ENCODE measurements at regions not wholly inside any gene's neighbourhood (a gene's known extent, or its start where the extent isn't known, plus 50 kb on each side); places are given as distances from the start of the nearest gene placed in this dataset.

- TF ChIP-seq FOXM1 (IDR thresholded peaks at IDR 0.05; ENCODE audit: borderline replicate concordance, low read depth), result no peak
- no peak for TF ChIP-seq NFIC (IDR thresholded peaks at IDR 0.05)
- no peak for TF ChIP-seq YY1 (IDR thresholded peaks at IDR 0.05; ENCODE audit: low read depth)
- no peak for TF ChIP-seq ZBTB7A (IDR thresholded peaks at IDR 0.05; ENCODE audit: low read depth)
- TF ChIP-seq TAF1 (IDR thresholded peaks at IDR 0.05; ENCODE audit: low read depth), result no peak
- TF ChIP-seq EP300 (IDR thresholded peaks at IDR 0.05; ENCODE audit: borderline replicate concordance), result no peak
- no peak for TF ChIP-seq USF1 (IDR thresholded peaks at IDR 0.05)
- no peak for TF ChIP-seq CREB1 (IDR thresholded peaks at IDR 0.05; ENCODE audit: low read depth)
- TF ChIP-seq EGR1 (IDR thresholded peaks at IDR 0.05), result no peak
- no peak for TF ChIP-seq TCF12 (IDR thresholded peaks at IDR 0.05; ENCODE audit: low read depth)
- TF ChIP-seq MAX (IDR thresholded peaks at IDR 0.05), result no peak
- no peak for TF ChIP-seq TEAD4 (IDR thresholded peaks at IDR 0.05)
- TF ChIP-seq RAD21 (IDR thresholded peaks at IDR 0.05; ENCODE audit: low read depth), result no peak
- TF ChIP-seq, protein P1, sequence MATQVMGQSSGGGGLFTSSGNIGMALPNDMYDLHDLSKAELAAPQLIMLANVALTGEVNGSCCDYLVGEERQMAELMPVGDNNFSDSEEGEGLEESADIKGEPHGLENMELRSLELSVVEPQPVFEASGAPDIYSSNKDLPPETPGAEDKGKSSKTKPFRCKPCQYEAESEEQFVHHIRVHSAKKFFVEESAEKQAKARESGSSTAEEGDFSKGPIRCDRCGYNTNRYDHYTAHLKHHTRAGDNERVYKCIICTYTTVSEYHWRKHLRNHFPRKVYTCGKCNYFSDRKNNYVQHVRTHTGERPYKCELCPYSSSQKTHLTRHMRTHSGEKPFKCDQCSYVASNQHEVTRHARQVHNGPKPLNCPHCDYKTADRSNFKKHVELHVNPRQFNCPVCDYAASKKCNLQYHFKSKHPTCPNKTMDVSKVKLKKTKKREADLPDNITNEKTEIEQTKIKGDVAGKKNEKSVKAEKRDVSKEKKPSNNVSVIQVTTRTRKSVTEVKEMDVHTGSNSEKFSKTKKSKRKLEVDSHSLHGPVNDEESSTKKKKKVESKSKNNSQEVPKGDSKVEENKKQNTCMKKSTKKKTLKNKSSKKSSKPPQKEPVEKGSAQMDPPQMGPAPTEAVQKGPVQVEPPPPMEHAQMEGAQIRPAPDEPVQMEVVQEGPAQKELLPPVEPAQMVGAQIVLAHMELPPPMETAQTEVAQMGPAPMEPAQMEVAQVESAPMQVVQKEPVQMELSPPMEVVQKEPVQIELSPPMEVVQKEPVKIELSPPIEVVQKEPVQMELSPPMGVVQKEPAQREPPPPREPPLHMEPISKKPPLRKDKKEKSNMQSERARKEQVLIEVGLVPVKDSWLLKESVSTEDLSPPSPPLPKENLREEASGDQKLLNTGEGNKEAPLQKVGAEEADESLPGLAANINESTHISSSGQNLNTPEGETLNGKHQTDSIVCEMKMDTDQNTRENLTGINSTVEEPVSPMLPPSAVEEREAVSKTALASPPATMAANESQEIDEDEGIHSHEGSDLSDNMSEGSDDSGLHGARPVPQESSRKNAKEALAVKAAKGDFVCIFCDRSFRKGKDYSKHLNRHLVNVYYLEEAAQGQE (IDR thresholded peaks at IDR 0.05; ENCODE audit: low read depth), result no peak
- TF ChIP-seq CEBPB (IDR thresholded peaks at IDR 0.05), result no peak
Measured at GRCh38 chr10:8214587-8214986, 160.1 kb downstream of the GATA3 start.

DNA sequence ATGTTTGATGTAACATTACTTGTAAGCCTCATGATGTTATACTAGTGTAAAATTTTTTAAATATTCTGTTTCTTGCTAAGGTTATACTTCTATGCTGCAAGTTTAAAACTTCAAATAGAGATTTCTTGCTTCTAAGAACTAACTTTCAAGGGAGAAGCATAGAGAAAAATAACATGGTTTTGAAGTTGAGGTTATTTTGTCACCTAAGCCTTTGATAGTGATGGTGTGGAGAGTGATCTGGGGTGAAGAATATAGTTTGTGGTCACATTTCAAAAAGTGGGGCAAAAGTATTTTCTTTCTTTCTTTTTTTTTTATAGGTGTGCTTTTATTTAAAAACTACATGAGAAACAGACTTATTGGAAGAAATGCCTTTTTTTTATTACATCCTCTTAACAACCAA lies 162.4 kb downstream of the GATA3 start:
- no peak for TF ChIP-seq RAD21 (IDR thresholded peaks at IDR 0.05; ENCODE audit: low read depth)
- TF ChIP-seq NFIC (IDR thresholded peaks at IDR 0.05), result no peak
- no peak for TF ChIP-seq CREB1 (IDR thresholded peaks at IDR 0.05; ENCODE audit: low read depth)
- TF ChIP-seq TAF1 (IDR thresholded peaks at IDR 0.05; ENCODE audit: low read depth), result no peak

DNA sequence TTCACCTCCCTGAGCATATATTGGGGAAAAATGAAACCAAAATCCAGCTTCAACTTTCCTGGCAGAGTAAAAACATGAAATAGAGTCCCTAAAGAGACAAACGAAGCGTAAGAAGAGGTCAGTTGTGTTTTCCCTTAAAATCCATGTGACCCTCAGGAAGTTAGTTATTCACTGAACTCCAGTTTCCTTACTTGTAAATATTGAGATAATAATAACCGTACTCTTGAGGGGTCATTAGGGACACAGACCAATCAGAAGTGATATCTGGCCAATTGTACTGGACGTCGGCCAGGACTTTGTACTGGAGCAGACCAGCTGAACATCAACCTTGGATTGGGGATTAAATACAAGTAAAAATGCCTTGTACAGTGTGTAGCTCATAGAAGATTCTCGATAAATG lies 167.0 kb downstream of the GATA3 start:
- TF ChIP-seq ZBTB7A (IDR thresholded peaks at IDR 0.05; ENCODE audit: low read depth), result no peak

GRCh38 chr10:8224591-8224990 lies 170.1 kb downstream of the GATA3 start:
- TF ChIP-seq EP300 (IDR thresholded peaks at IDR 0.05; ENCODE audit: borderline replicate concordance) (no peak), TEAD4 (IDR thresholded peaks at IDR 0.05) (no peak), CEBPB (IDR thresholded peaks at IDR 0.05) (no peak), CREB1 (IDR thresholded peaks at IDR 0.05; ENCODE audit: low read depth) (no peak), ZBTB7A (IDR thresholded peaks at IDR 0.05; ENCODE audit: low read depth) (no peak), FOXM1 (IDR thresholded peaks at IDR 0.05; ENCODE audit: borderline replicate concordance, low read depth) (no peak), RAD21 (IDR thresholded peaks at IDR 0.05; ENCODE audit: low read depth) (no peak), TAF1 (IDR thresholded peaks at IDR 0.05; ENCODE audit: low read depth) (no peak), YY1 (IDR thresholded peaks at IDR 0.05; ENCODE audit: low read depth) (no peak), NFIC (IDR thresholded peaks at IDR 0.05) (no peak), MAX (IDR thresholded peaks at IDR 0.05) (no peak), TCF12 (IDR thresholded peaks at IDR 0.05; ENCODE audit: low read depth) (no peak)
- TF ChIP-seq, protein P1 (IDR thresholded peaks at IDR 0.05; ENCODE audit: low read depth), result no peak

DNA sequence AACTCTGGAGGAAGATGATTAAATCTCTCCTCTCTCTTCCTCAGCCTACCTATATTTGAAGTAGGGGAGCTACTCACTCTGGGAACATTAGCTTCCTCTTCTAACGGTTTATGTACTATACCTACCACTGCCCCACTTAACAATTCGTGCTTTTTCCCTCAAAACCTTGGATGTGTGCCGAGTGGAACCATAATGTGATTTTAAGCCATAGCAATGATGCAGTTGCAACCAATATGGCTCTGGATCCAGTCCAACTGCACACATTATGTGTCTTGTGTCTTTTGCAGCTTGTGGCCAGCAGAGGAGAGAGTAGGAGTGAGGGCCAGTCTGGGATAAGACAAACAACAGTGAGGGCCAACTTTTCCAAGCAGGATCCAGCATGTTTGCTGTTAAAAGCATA lies 170.7 kb downstream of the GATA3 start:
- no peak for TF ChIP-seq TEAD4 (IDR thresholded peaks at IDR 0.05)
- no peak for TF ChIP-seq EGR1 (IDR thresholded peaks at IDR 0.05)
- no peak for TF ChIP-seq NFIC (IDR thresholded peaks at IDR 0.05)
- no peak for TF ChIP-seq CEBPB (IDR thresholded peaks at IDR 0.05)
- TF ChIP-seq TCF12 (IDR thresholded peaks at IDR 0.05; ENCODE audit: low read depth), result no peak
- no peak for TF ChIP-seq EP300 (IDR thresholded peaks at IDR 0.05; ENCODE audit: borderline replicate concordance)
- no peak for TF ChIP-seq TAF1 (IDR thresholded peaks at IDR 0.05; ENCODE audit: low read depth)
- no peak for TF ChIP-seq CREB1 (IDR thresholded peaks at IDR 0.05; ENCODE audit: low read depth)
- TF ChIP-seq RAD21 (IDR thresholded peaks at IDR 0.05; ENCODE audit: low read depth), result no peak
- no peak for TF ChIP-seq USF1 (IDR thresholded peaks at IDR 0.05)
- TF ChIP-seq ZBTB7A (IDR thresholded peaks at IDR 0.05; ENCODE audit: low read depth), result no peak
- TF ChIP-seq FOXM1 (IDR thresholded peaks at IDR 0.05; ENCODE audit: borderline replicate concordance, low read depth), result no peak
- no peak for TF ChIP-seq YY1 (IDR thresholded peaks at IDR 0.05; ENCODE audit: low read depth)
- TF ChIP-seq MAX (IDR thresholded peaks at IDR 0.05), result no peak
- TF ChIP-seq, protein P1 (IDR thresholded peaks at IDR 0.05; ENCODE audit: low read depth), result no peak
